GM19324 (cell line): ENCODE measurements at regions not wholly inside any gene's neighbourhood (a gene's known extent, or its start where the extent isn't known, plus 50 kb on each side); places are given as distances from the start of the nearest gene placed in this dataset.
"Not testable (repeated sequence)": the region's sequence is repeated elsewhere in the genome, so short reads cannot be mapped to it uniquely, and the experiment has no call there.

Source experiments
- ATAC-seq: cut with Tn5 transposase; IDR thresholded peaks from one replicate; pipeline ENCODE4 v1.9.1; 2021; ENCODE audit warnings: mild to moderate bottlenecking, moderate library complexity; ENCODE audit not compliant: unreplicated experiment, low FRiP score

DNA sequence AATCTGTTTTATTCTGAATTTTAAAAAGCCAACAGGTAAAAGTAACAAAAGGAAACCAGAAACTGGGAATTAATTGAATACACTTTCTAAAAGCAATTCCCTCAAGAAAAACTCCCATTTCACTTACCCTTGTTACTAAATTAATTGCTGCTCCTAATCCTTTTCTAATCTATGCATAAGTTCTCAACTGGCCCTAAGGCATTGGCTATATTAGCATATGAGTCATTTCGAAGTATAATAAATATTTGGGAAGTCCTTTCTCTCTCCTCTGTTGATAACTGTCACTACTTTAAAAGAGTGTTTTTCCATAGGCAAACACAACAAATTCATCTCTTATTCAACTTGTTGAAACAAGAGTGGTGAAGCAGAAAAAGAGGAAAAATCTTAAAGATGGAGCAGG is 486.5 kb upstream of the HTR2C start:
- no peak for ATAC-seq

DNA sequence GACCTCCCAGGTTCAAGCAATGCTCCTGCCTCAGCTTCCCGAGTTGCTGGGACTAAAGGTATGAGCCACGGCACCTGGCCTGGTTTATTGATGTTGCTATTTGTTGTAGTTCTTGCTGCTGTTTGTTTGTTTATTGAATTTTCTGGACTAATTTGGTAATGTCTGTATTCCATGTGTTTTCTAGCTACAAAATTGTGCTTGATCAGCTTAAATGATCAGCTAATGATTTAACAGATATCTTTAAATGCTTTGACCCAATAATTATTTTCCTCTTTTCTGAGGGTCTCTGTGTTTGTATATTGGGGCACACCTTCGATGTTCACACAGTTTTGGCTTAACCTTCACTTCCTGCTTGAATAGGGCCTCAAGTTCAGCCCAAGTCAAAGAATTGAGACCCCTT is 488.1 kb upstream of the HTR2C start:
- no peak for ATAC-seq

- no peak for ATAC-seq
These were observed 496.3 kb upstream of the HTR2C start for GRCh38 chrX:114087543-114087942.

GRCh38 chrX:114077773-114078172 is 506.1 kb upstream of the HTR2C start:
- no peak for ATAC-seq

- no peak for ATAC-seq
These were observed 508.7 kb upstream of the HTR2C start for GRCh38 chrX:114075073-114075673.

DNA sequence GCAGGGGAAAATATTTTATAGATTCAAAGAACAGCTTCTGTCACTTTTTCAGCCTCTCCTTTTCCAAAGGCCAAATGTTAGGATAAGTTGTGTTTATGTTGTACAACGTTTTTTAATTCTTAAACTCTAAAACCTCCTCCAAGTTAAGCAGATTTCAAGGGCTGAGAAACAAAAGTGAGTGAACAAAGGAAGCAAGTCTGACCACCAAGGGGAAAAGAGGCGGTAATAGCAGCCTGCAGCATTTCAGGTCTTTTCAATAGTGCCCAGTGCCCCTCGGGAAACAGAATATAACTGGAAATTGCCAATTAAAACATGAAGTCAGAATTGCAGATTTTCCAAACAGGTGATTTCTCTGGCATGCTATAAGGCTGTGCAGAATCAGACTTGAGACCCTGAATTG is 510.0 kb upstream of the HTR2C start:
- no peak for ATAC-seq

GRCh38 chrX:114071412-114071811 is 512.5 kb upstream of the HTR2C start:
- ATAC-seq, result no peak

DNA sequence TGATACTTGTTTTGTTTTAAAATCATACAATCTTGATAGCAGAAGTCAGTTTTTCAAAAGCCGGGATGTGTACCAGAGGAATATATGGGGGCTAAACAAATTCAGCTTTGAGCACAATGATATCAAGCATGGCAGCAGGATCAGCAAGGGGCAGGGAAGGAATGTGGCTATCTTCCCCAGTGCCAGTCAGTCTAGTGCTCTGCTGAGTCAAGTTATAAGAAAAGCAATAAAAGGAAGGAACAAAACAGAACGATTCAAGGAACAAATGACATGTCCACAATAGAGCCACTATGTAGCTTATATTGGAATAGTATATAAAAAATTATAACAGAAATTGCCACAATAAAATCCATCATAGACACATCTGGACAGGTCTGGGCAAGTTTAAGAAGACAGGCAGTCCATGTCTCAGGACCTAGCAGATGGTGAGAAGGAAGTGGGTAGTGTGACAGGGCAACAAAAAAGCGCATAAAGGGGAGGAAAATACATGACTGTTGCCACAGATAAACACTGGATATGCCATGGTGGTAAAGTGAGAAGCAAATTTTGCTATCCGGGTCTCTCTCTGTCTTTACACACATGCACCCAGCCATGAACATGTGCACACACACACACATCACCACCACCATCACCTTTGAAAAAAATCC is 518.2 kb upstream of the HTR2C start:
- ATAC-seq, result no peak

DNA sequence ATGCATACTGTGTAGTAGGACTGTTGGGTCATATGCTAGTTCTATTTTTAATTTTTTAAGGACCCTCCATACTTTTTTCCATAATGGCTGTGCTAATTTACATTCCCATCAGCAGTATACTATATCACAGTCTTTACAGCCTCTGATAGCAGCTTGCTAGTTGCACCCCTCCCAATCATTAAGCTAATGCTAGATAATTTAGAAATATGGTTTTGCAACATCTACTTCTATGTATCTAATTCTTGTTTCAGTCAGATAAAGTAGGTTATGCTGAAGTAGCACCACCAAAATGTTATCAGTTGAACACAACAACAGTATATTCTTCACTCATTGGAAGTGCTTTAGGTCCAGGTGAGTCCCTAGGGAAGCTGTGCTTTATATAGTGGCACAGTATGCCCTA is 522.7 kb upstream of the HTR2C start:
- ATAC-seq, result no peak

GRCh38 chrX:114058988-114059418 is 524.9 kb upstream of the HTR2C start:
- ATAC-seq, result no peak

DNA sequence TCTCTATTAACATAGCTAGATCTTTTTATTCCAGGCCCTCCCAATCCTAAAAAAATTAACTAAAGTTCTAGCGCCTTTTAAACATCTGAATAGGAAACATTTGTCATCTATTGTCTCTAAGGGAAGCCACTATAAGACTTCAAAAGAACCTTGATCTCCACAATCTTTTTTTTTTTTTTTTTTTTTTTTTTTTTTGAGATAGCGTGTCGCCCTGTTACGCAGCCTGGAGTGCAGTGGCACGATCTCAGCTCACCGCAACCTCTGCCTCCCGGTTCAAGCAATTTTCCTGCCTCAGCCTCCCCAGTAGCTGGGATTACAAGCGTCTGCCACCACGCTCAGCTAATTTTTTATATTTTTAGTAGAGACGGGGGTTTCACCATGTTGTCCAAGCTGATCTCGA is 526.5 kb upstream of the HTR2C start:
- not testable (repeated sequence) for ATAC-seq

DNA sequence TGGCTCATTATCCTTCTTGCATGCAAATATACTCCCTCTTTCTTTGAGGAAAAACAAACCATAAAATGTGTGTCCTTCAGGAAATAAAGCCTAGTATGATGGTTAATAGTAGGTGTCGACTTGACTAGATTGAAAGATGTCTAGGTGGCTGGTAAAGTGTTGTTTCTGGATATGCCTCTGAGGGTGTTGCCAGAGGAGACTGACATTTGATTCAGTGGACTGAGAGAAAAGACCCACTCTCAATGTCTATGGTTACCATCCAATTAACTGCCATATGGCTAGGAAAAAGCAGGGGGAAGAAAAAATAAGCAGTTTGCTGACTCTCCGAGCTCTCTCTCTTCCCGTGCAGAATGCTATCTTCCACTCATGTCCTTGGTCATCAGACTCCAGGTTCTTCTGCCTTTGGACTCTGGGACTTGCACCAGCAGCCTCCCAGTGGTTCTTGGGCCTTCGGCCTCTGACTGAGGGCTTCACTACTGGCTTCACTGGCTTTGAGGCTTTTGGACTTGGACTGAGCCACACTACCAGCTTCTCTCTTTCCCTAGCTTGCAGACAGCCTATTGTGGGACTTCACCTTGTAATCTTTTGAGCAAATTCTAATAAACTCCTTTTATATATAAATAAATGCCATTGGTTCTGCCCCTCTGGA is 532.1 kb upstream of the HTR2C start:
- ATAC-seq, result no peak

GRCh38 chrX:114050075-114050796 is 533.6 kb upstream of the HTR2C start:
- no peak for ATAC-seq

GRCh38 chrX:114049063-114049462 is 534.8 kb upstream of the HTR2C start:
- no peak for ATAC-seq

- ATAC-seq, result no peak
These were observed 536.3 kb upstream of the HTR2C start for GRCh38 chrX:114047558-114047957.

DNA sequence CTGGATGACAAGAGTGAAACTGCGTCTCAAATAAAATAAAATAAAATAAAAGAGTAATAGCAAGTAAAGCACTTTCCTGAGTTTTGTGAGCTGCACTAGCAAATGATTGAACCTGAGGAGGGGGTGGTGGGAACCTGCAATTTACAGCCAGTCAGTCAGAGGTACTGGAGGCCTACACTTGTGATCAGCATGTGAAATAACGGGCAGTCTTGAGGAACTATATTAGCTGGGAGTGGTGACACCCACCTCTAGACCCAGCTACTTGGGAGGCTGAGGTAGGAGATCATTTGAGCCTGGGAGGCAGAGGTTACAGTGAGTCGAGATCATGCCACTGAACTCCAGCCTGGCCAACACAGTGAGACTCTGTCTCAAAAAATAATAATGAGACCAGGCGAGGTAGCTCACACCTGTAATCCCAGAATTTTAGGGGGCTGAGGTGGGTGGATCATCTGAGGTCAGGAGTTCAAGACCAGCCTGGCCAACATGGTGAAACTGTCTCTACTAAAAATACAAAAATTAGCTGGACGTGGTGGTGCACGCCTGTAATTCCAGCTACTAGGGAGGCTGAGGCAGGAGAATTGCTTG is 537.1 kb upstream of the HTR2C start:
- no peak for ATAC-seq

GRCh38 chrX:114041470-114041869 is 542.4 kb upstream of the HTR2C start:
- ATAC-seq, result not testable (repeated sequence)

DNA sequence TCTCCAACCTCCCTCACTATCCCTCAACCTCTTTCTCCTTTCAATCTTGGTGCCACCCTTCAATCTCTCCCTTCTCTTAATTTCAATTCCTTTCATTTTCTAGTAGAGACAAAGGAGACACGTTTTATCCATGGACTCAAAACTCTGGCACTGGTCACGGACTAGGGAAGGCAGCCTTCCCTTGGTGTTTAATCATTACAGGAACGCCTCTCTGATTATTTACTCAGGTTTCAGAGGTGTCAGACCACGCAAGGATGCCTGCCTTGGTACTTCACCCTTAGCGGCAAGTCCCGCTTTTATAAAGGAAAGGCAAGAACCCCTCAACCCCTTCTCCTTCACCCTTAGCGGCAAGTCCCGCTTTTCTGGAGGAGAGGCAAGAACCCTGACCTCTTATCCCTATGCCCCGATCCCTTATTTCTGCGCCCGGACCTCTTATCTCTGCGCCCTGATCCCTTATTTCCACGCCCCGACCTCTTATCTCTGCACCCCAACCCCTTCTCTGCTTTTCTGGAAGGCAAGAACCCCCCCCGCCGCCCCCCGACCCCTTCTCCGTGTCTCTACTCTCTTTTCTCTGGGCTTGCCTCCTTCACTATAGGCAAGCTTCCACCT is 543.1 kb upstream of the HTR2C start:
- ATAC-seq, result not testable (repeated sequence)

DNA sequence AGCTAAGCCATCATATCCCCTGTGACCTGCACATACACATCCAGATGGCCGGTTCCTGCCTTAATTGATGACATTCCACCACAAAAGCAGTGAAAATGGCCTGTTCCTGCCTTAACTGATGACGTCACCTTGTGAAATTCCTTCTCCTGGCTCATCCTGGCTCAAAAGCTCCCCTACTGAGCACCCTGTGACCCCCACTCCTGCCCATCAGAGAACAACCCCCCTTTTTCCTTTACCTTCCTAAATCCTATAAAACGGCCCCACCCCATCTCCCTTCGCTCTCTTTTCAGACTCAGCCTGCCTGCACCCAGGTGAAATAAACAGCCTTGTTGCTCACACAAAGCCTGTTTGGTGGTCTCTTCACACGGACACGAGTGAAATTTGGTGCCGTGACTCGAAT is 543.8 kb upstream of the HTR2C start:
- not testable (repeated sequence) for ATAC-seq

DNA sequence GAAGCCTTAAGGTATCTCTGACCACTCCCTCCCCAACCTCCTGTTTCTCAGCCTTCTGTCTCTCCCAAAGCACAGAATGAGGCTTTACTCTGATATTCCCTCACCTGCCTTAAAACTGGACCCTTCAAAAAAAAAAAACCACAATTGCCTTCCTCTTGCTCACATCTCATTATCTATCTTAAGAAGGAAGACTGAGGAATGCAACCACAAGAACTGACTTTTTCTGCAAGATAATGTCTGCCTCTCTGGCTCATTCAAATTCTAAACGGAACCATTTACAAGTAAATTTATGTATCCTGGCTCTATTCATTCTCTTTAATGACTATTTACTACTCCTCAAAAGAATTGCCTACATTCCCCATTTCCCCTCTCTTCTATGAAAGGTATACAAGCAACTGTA is 545.5 kb upstream of the HTR2C start:
- no peak for ATAC-seq

- no peak for ATAC-seq
These were observed 546.4 kb upstream of the HTR2C start for GRCh38 chrX:114037515-114037914.
